Adrenal gland (tissue), 5 donors: ENCODE measurements at regions not wholly inside any gene's neighbourhood (a gene's known extent, or its start where the extent isn't known, plus 50 kb on each side); places are given as distances from the start of the nearest gene placed in this dataset.

Experiments used
- CTCF ChIP-seq, 6 experiments: fragments of 450-650 bp in 4 of 6; fragments of 200-600 bp in 2 of 6; sonication (generic) in 1 of 6; IDR thresholded peaks; 1 replicate in 5 of 6; 2 replicates in 1 of 6; pipeline versions ENCODE4 v1.5.1 to v1.8.0; 2016 to 2021; ENCODE audit warnings: antibody characterized with exemption in 6 of 6, mild to moderate bottlenecking in 2 of 6, moderate library complexity in 1 of 6
- POLR2A ChIP-seq, 2 donors: fragments of 450-650 bp; IDR thresholded peaks; one replicate each; pipeline ENCODE4 v1.6.1; 2017; ENCODE audit warnings: antibody characterized with exemption in 2 of 2, mild to moderate bottlenecking in 2 of 2, moderate library complexity in 1 of 2
- donor health status: DM: no; HTN: no; CAD: no.

GRCh38 chr5:171619196-171619595, 166.4 kb upstream of the SMIM23 start:
- no peak for TF ChIP-seq CTCF (IDR thresholded peaks at IDR 0.05)
- no peak for TF ChIP-seq POLR2A (IDR thresholded peaks at IDR 0.05)
